SK-N-SH treated with all-trans-retinoic acid at 6 μM for 48 hours (cell line): ENCODE measurements at regions not wholly inside any gene's neighbourhood (a gene's known extent, or its start where the extent isn't known, plus 50 kb on each side); places are given as distances from the start of the nearest gene placed in this dataset.

ENCODE experiments used
- ARNTL ChIP-seq: fragments of 450-650 bp; formaldehyde crosslinking; IDR thresholded peaks from 2 replicates; pipeline ENCODE4 v1.5.0; 2020; ENCODE audit warnings: low read depth, mild to moderate bottlenecking, moderate library complexity, borderline replicate concordance
- CREB5 ChIP-seq: fragments of 250-450 bp; sonication (Bioruptor Pico); IDR thresholded peaks from 2 replicates; pipeline ENCODE4 v1.5.1; 2020; ENCODE audit warnings: low read depth, mild to moderate bottlenecking, moderate library complexity
- CSDC2 ChIP-seq: fragments of 250-450 bp; sonication (Bioruptor Pico); IDR thresholded peaks from 2 replicates; pipeline ENCODE4 v1.5.0; 2020; ENCODE audit warnings: mild to moderate bottlenecking, moderate library complexity
- RARB ChIP-seq: fragments of 250-450 bp; sonication (Bioruptor Pico); IDR thresholded peaks from 2 replicates; pipeline ENCODE4 v1.8.0; 2021; ENCODE audit warnings: mild to moderate bottlenecking, moderate library complexity
- SNAI2 ChIP-seq: fragments of 250-450 bp; sonication (Bioruptor Pico); IDR thresholded peaks from 2 replicates; pipeline ENCODE4 v1.5.0; 2020; ENCODE audit warnings: mild to moderate bottlenecking, moderate library complexity
- TOX ChIP-seq: fragments of 250-450 bp; sonication (Bioruptor Pico); IDR thresholded peaks from 2 replicates; pipeline ENCODE4 v1.8.0; 2021; ENCODE audit warnings: mild to moderate bottlenecking, moderate library complexity, borderline replicate concordance
- ZNF565 ChIP-seq: fragments of 450-650 bp; formaldehyde crosslinking; conservative IDR thresholded peaks from 2 replicates; pipeline ENCODE4 v1.5.0; 2020; ENCODE audit warnings: low read depth, mild to moderate bottlenecking, moderate library complexity
- TF ChIP-seq, protein P1 (sequence below): fragments of 250-450 bp; sonication (Bioruptor Pico); IDR thresholded peaks from 2 replicates; pipeline ENCODE4 v1.8.0; 2020; ENCODE audit warnings: mild to moderate bottlenecking, moderate library complexity, borderline replicate concordance

DNA sequence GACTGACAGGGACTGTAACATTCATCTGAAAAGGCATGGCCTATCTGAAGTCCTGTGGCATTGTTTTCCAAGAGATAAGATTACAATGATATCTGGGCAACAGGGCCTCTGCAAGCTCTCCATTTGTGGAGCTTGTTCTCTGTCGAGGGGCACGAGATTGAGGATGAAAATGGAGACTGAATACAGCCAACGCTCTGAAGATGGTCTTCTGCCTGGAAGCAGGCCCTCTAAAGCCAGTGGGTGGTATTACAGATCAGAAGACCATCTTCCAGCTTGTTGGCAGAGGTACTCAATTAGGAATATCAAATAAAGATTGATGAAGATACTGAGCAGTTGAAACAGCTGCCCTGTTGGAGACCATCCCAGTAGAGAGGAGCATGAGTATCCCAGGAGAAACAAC lies 288.2 kb downstream of the CENPW start:
- TF ChIP-seq ARNTL (CRISPR knock-in tag) (no peak), ZNF565 (CRISPR knock-in tag) (no peak), CSDC2 (no peak), CREB5 (CRISPR knock-in tag) (no peak), SNAI2 (no peak), TOX (CRISPR knock-in tag) (no peak), RARB (CRISPR knock-in tag) (no peak)
- TF ChIP-seq, protein P1, sequence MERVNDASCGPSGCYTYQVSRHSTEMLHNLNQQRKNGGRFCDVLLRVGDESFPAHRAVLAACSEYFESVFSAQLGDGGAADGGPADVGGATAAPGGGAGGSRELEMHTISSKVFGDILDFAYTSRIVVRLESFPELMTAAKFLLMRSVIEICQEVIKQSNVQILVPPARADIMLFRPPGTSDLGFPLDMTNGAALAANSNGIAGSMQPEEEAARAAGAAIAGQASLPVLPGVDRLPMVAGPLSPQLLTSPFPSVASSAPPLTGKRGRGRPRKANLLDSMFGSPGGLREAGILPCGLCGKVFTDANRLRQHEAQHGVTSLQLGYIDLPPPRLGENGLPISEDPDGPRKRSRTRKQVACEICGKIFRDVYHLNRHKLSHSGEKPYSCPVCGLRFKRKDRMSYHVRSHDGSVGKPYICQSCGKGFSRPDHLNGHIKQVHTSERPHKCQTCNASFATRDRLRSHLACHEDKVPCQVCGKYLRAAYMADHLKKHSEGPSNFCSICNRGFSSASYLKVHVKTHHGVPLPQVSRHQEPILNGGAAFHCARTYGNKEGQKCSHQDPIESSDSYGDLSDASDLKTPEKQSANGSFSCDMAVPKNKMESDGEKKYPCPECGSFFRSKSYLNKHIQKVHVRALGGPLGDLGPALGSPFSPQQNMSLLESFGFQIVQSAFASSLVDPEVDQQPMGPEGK, result no peak
